ENCODE measurements at regions not wholly inside any gene's neighbourhood (a gene's known extent, or its start where the extent isn't known, plus 50 kb on each side); places are given as distances from the start of the nearest gene placed in this dataset.
"Not testable (repeated sequence)": the region's sequence is repeated elsewhere in the genome, so short reads cannot be mapped to it uniquely, and the experiment has no call there.

GRCh38 chr5:6110441-6111005, 267.8 kb downstream of the MED10 start:
- DNase-seq (ENCODE audit: low read depth, low spot score), result no peak

GRCh38 chr5:6108981-6109825, 269.1 kb downstream of the MED10 start:
- DNase-seq (ENCODE audit: low read depth, low spot score), result no peak

- no peak for DNase-seq (ENCODE audit: low read depth, low spot score)
Measured at GRCh38 chr5:6108540-6108848, 269.9 kb downstream of the MED10 start.

GRCh38 chr5:6107675-6108539, 270.4 kb downstream of the MED10 start:
- no peak for DNase-seq (ENCODE audit: low read depth, low spot score)

GRCh38 chr5:6106756-6107155, 271.6 kb downstream of the MED10 start:
- DNase-seq (ENCODE audit: low read depth, low spot score), result no peak

- no peak for DNase-seq (ENCODE audit: low read depth, low spot score)
Measured at GRCh38 chr5:6105320-6105719, 273.0 kb downstream of the MED10 start.

- DNase-seq (ENCODE audit: low read depth, low spot score), result no peak
Measured at GRCh38 chr5:6096101-6096500, 282.2 kb downstream of the MED10 start.

- not testable (repeated sequence) for DNase-seq (ENCODE audit: low read depth, low spot score)
Measured at GRCh38 chr5:6094180-6094579, 284.2 kb downstream of the MED10 start.

- DNase-seq (ENCODE audit: low read depth, low spot score), result no peak
Measured at GRCh38 chr5:6090838-6091237, 287.5 kb downstream of the MED10 start.

GRCh38 chr5:6090079-6090654, 288.2 kb downstream of the MED10 start:
- no peak for DNase-seq (ENCODE audit: low read depth, low spot score)

- no peak for DNase-seq (ENCODE audit: low read depth, low spot score)
Measured at GRCh38 chr5:6088706-6089105, 289.6 kb downstream of the MED10 start.

GRCh38 chr5:6087576-6087975, 290.8 kb downstream of the MED10 start:
- no peak for DNase-seq (ENCODE audit: low read depth, low spot score)

GRCh38 chr5:6086871-6087270, 291.5 kb downstream of the MED10 start:
- DNase-seq (ENCODE audit: low read depth, low spot score), result no peak

- DNase-seq (ENCODE audit: low read depth, low spot score), result no peak
Measured at GRCh38 chr5:6085341-6085860, 292.9 kb downstream of the MED10 start.

GRCh38 chr5:6084836-6085235, 293.5 kb downstream of the MED10 start:
- DNase-seq (ENCODE audit: low read depth, low spot score), result no peak

- no peak for DNase-seq (ENCODE audit: low read depth, low spot score)
Measured at GRCh38 chr5:6084376-6084775, 294.0 kb downstream of the MED10 start.

- DNase-seq (ENCODE audit: low read depth, low spot score), result no peak
Measured at GRCh38 chr5:6083311-6083978, 294.9 kb downstream of the MED10 start.

- DNase-seq (ENCODE audit: low read depth, low spot score), result no peak
Measured at GRCh38 chr5:6082685-6083084, 295.7 kb downstream of the MED10 start.

GRCh38 chr5:6081727-6082210, 296.6 kb downstream of the MED10 start:
- DNase-seq (ENCODE audit: low read depth, low spot score), result no peak

- no peak for DNase-seq (ENCODE audit: low read depth, low spot score)
Measured at GRCh38 chr5:6080930-6081726, 297.2 kb downstream of the MED10 start.

All from brain pericyte (primary cell).